Activated CD4-positive, alpha-beta T cell treated with anti-CD3 and anti-CD28 coated beads for 36 hours (primary cell): ENCODE measurements at regions not wholly inside any gene's neighbourhood (a gene's known extent, or its start where the extent isn't known, plus 50 kb on each side); places are given as distances from the start of the nearest gene placed in this dataset.
"Not testable (repeated sequence)": the region's sequence is repeated elsewhere in the genome, so short reads cannot be mapped to it uniquely, and the experiment has no call there.

ENCODE experiments used
- ATAC-seq: fragments of 200-7000 bp; cut with Tn5 transposase; one replicate; pipeline ENCODE4 v1.10.0; 2021; ENCODE audit warnings: mild to moderate bottlenecking, moderate library complexity
- CTCF ChIA-PET: fragments of 350-600 bp; sonication (Branson Sonifier 250); formaldehyde crosslinking; loops from one replicate; lab custom pipeline; 2021; ENCODE audit warnings: antibody characterized with exemption; lab: Charles Lee
- POLR2A ChIA-PET: fragments of 350-600 bp; sonication (Branson Sonifier 250); formaldehyde crosslinking; loops from one replicate; lab custom pipeline; 2021; ENCODE audit warnings: antibody characterized with exemption, inconsistent platforms; lab: Charles Lee
- DNase-seq: peaks from one replicate; pipeline ENCODE4 v3.0.0-alpha.2; 2020
- H3K27ac Mint-ChIP-seq: one replicate; pipeline ENCODE4 v1.8.0; 2021; ENCODE audit warnings: mixed read lengths
- H3K27me3 Mint-ChIP-seq: one replicate; pipeline ENCODE4 v1.8.0; 2021; ENCODE audit warnings: mixed read lengths
- H3K36me3 Mint-ChIP-seq: one replicate; pipeline ENCODE4 v1.8.0; 2021; ENCODE audit warnings: low read depth, mixed read lengths
- H3K4me1 Mint-ChIP-seq: one replicate; pipeline ENCODE4 v1.8.0; 2021; ENCODE audit warnings: mixed read lengths
- H3K4me3 Mint-ChIP-seq: one replicate; pipeline ENCODE4 v1.8.0; 2021; ENCODE audit warnings: mild to moderate bottlenecking, moderate library complexity, mixed read lengths
- H3K9me3 Mint-ChIP-seq: one replicate; pipeline ENCODE4 v1.8.0; 2021; ENCODE audit warnings: low read depth, mixed read lengths
- intact Hi-C, 2 experiments: fragments of 100-400 bp; cut with DNase I in 1 of 2; cut with micrococcal nuclease in 1 of 2; formaldehyde crosslinking; loops; one replicate each; pipeline versions ENCODE4 v1.14.2 to v1.15.1; 2022 to 2024; cut with DNase I, micrococcal nuclease

GRCh38 chr21:7942219-7942618, 2579.2 kb upstream of the TPTE start:
- ATAC-seq, H3K27me3 Mint-ChIP-seq, CTCF ChIA-PET, intact Hi-C loops, H3K27ac Mint-ChIP-seq, H3K4me1 Mint-ChIP-seq, POLR2A ChIA-PET, DNase-seq, H3K4me3 Mint-ChIP-seq: not testable (repeated sequence)
- Mint-ChIP-seq H3K9me3 (peaks cover 99% of the 10 kb centered on the region), H3K36me3 (peaks cover 96% of the 10 kb centered on the region)

GRCh38 chr21:7943534-7943933, 2577.8 kb upstream of the TPTE start:
- H3K4me3 Mint-ChIP-seq, ATAC-seq, DNase-seq, CTCF ChIA-PET, H3K4me1 Mint-ChIP-seq, intact Hi-C loops, H3K27me3 Mint-ChIP-seq, H3K27ac Mint-ChIP-seq, POLR2A ChIA-PET: not testable (repeated sequence)
- Mint-ChIP-seq H3K9me3 (peaks cover 99% of the 10 kb centered on the region), H3K36me3 (peaks cover 96% of the 10 kb centered on the region)

GRCh38 chr21:7947422-7947821, 2574.0 kb upstream of the TPTE start:
- Mint-ChIP-seq H3K36me3 (peaks cover 95% of the 10 kb centered on the region), H3K9me3 (peaks cover 99% of the 10 kb centered on the region)
- POLR2A ChIA-PET, result no interaction called here

DNA sequence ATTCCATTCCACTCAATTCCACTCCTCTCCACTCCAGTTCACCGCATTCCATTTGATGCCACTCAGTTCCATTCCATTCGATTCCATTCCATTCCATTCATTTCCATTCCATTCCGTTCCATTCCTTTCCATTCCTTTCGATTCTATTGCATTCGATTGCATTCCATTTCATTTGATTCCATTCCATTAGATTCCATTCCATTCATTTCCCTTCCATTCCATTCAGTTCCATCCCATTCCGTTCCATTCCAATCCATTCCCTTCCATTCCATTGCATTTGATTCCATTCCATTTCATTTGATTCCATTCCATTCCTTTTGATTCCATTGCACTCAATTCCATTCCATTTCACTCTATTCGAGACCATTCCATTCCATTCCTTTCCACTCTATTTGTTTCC, 2572.7 kb upstream of the TPTE start:
- POLR2A ChIA-PET, H3K4me3 Mint-ChIP-seq, ATAC-seq, H3K27ac Mint-ChIP-seq, H3K27me3 Mint-ChIP-seq, intact Hi-C loops, DNase-seq, H3K4me1 Mint-ChIP-seq, CTCF ChIA-PET: not testable (repeated sequence)
- Mint-ChIP-seq H3K36me3 (peaks cover 96% of the 10 kb centered on the region), H3K9me3 (peaks cover 99% of the 10 kb centered on the region)

More at GRCh38 chr21:7947422-7947821, 2574.0 kb upstream of the TPTE start:
- ATAC-seq (no peak), DNase-seq (no peak)
- no peak overlapping the region for H3K4me3 Mint-ChIP-seq
- intact Hi-C loops, result no loop called here
- no peaks in the 10 kb centered on the region for H3K4me1 Mint-ChIP-seq
- CTCF ChIA-PET, result no interaction called here
- no peak overlapping the region for H3K27ac Mint-ChIP-seq
- H3K27me3 Mint-ChIP-seq, result no peaks in the 10 kb centered on the region

DNA sequence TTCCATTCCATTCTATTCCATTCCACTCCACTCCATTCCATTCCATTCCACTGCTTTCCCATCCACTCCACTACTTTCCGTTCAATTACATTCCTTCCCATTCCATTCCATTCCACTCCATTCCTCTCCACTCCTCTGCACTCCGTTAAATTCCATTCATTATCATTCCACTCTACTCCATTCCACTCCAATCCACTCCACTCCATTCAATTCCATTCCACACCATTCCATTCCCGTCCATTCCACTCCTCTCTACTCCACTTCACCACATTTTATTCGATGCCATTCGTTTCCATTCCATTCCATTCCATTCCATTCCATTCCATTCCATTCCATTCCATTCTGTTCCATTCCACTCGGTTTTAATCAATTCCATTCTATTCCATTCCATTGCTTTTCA, 2571.5 kb upstream of the TPTE start:
- intact Hi-C loops, result not testable (repeated sequence)

GRCh38 chr21:7951854-7952519, 2569.4 kb upstream of the TPTE start:
- no peaks in the 10 kb centered on the region for H3K27me3 Mint-ChIP-seq
- peaks cover 95% of the 10 kb centered on the region for H3K36me3 Mint-ChIP-seq
- H3K4me1 Mint-ChIP-seq, result no peaks in the 10 kb centered on the region
- CTCF ChIA-PET, result no interaction called here
- peaks cover 100% of the 10 kb centered on the region for H3K9me3 Mint-ChIP-seq
- POLR2A ChIA-PET, result no interaction called here
- DNase-seq, result no peak
- intact Hi-C loops, result no loop called here
- ATAC-seq, result no peak
- no peak overlapping the region for H3K4me3 Mint-ChIP-seq
- no peak overlapping the region for H3K27ac Mint-ChIP-seq

More for the DNA sequence above, 2571.5 kb upstream of the TPTE start:
- ATAC-seq, DNase-seq, H3K4me3 Mint-ChIP-seq, H3K4me1 Mint-ChIP-seq, H3K27ac Mint-ChIP-seq, H3K27me3 Mint-ChIP-seq, CTCF ChIA-PET, POLR2A ChIA-PET: not testable (repeated sequence)
- Mint-ChIP-seq H3K9me3 (peaks cover 99% of the 10 kb centered on the region), H3K36me3 (peaks cover 97% of the 10 kb centered on the region)

DNA sequence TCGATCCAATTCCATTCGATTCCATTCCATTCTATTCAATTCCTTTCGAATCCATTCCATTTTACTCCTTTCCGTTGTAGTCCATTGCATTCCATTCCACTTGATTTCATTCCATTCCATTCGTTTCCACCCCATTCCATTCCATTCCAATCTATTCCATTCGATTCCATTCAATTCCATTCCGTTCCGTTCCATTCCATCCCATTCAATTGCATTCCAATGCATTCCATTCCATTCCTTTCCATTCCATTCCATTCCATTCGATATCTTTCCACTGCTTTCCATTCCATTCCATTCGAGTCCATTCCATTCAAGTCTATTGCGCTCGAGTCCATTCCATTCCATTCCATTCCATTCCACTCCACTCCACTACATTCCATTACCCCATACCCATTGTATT, 2568.7 kb upstream of the TPTE start:
- intact Hi-C loops, result no loop called here
- peaks cover 100% of the 10 kb centered on the region for H3K9me3 Mint-ChIP-seq

DNA sequence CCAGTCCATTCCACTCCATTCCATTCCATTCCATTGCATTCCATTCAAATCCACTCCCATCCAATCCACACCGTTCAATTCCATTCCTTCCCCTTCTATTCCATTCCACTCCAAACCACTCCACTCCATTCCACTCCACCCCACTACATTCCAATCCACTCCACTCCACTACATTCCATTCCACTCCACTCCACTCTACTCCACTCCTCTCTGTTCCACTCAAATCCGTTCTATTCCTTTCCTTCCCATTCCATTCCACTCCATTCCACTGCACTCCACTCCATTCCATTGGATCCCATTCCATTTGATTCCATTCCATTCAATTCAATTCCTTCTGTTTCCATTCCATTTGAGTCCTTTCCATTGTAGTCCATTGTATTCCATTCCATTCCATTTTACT, 2568.3 kb upstream of the TPTE start:
- no peak for ATAC-seq
- no peak for DNase-seq
- Mint-ChIP-seq H3K27ac (no peak overlapping the region), H3K9me3 (peaks cover 99% of the 10 kb centered on the region), H3K4me1 (no peaks in the 10 kb centered on the region), H3K4me3 (no peak overlapping the region), H3K27me3 (no peaks in the 10 kb centered on the region), H3K36me3 (peaks cover 94% of the 10 kb centered on the region)
- ChIA-PET CTCF (no interaction called here), POLR2A (no interaction called here)
- intact Hi-C loops, result no loop called here

More for the DNA sequence above, 2568.7 kb upstream of the TPTE start:
- ATAC-seq, result no peak
- no peak overlapping the region for H3K4me3 Mint-ChIP-seq
- peaks cover 95% of the 10 kb centered on the region for H3K36me3 Mint-ChIP-seq
- H3K27me3 Mint-ChIP-seq, result no peaks in the 10 kb centered on the region
- ChIA-PET POLR2A (no interaction called here), CTCF (no interaction called here)
- DNase-seq, result no peak
- no peaks in the 10 kb centered on the region for H3K4me1 Mint-ChIP-seq
- no peak overlapping the region for H3K27ac Mint-ChIP-seq

DNA sequence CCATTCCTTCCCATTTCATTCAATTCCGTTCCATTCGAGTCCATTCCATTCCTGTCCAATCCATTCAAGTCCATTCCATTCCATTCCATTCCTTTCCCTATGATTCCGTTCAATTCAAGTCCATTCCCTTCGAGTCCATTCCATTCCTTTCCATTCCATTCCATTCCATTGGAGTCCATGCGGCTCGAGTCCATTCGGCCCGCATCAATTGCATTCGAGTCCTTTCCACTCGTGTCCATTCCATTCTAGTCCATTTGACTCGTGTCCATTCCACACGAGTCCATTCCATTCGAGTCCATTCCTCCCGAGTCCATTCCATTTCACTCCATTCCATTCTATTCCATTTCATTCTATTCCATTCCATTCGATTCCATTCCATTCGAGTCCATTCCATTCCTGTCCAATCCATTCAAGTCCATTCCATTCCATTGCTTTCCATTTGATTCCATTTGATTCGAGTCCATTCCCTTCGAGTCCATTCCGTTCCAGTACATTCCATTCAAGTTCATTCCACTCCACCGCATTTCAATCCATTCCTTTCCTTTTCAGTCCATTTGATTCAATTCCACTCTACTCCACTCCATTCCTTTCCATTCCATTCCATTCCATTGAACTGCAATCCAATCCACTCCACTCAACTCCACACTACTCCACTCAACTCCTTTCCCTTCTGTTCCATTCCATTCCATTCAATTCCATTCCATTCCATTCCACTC, 2565.9 kb upstream of the TPTE start:
- DNase-seq, H3K4me3 Mint-ChIP-seq, intact Hi-C loops, H3K27me3 Mint-ChIP-seq, POLR2A ChIA-PET, H3K27ac Mint-ChIP-seq, ATAC-seq, CTCF ChIA-PET, H3K4me1 Mint-ChIP-seq: not testable (repeated sequence)
- peaks cover 75% of the 10 kb centered on the region for H3K36me3 Mint-ChIP-seq
- peaks cover 90% of the 10 kb centered on the region for H3K9me3 Mint-ChIP-seq

DNA sequence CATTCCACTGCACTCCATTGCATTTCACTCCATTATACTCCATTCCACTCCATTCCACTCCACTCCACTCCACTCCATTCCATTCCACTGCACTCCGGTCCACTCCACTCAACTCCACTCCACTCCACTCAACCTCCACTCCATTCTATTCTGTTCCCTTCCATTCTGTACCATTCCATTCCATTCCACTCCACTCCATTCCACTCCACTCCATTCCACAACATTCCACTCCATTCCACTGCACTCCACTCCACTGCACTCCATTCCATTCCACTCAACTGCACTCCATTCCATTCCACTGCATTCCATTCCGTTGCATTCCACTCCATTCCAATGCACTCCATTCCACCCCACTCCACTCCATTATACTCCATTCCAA, 2565.3 kb upstream of the TPTE start:
- DNase-seq, H3K27ac Mint-ChIP-seq, intact Hi-C loops, H3K4me3 Mint-ChIP-seq, ATAC-seq, CTCF ChIA-PET, H3K27me3 Mint-ChIP-seq, POLR2A ChIA-PET, H3K4me1 Mint-ChIP-seq: not testable (repeated sequence)
- Mint-ChIP-seq H3K36me3 (peaks cover 70% of the 10 kb centered on the region), H3K9me3 (peaks cover 89% of the 10 kb centered on the region)

DNA sequence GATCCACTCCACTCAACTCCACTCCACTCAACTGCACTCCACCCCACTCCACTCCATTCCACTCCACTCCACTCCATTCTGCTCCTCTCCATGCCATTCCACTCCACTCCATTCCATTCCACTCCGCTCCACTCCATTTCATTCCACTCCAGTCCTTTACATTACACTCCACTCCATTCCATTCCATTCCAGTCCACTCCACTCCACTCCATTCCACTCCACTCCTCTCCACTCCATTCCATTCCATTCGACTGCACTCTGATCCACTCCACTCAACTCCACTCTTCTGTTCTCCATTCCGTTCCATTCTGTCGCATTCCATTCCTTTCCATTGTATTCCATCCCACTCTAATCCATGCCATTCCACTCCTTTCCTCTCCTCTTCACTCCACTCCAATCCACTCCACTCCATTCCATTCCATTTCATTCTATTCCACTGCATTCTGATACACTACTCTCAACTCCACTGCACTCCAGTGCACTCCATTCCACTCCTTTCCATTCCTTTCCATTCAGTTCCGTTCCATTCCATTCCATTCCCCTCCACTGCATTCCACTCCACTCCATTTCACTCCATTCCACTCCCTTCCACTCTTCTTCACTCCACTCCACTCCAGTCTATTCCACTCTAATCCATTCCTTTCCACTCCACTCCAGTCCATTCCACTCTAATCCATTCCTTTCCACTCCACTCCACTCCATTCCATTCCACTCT, 2564.2 kb upstream of the TPTE start:
- ATAC-seq, CTCF ChIA-PET, H3K4me1 Mint-ChIP-seq, DNase-seq, H3K4me3 Mint-ChIP-seq, H3K27me3 Mint-ChIP-seq, POLR2A ChIA-PET, H3K27ac Mint-ChIP-seq, intact Hi-C loops: not testable (repeated sequence)
- H3K9me3 Mint-ChIP-seq, result peaks cover 89% of the 10 kb centered on the region
- H3K36me3 Mint-ChIP-seq, result peaks cover 59% of the 10 kb centered on the region

DNA sequence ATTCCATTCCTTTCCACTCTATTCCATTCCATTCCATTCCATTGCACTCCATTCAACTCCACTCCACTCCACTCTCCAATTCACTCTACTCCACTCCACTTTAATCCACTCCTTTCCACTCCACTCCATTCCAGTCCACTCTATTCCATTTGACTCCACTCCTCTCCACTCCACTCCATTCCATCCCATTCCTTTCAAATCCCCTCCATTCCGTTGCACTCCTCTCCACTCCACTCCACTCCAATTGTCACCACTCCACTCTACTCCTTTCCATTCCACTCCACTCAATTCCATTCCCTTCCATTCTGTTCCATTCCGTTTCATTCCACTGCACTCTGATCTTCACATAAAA, 2563.7 kb upstream of the TPTE start:
- DNase-seq, result no peak
- Mint-ChIP-seq H3K4me3 (no peak overlapping the region), H3K36me3 (peaks cover 56% of the 10 kb centered on the region), H3K27me3 (no peaks in the 10 kb centered on the region), H3K27ac (no peak overlapping the region), H3K9me3 (peaks cover 88% of the 10 kb centered on the region), H3K4me1 (no peaks in the 10 kb centered on the region)
- ChIA-PET CTCF (no interaction called here), POLR2A (no interaction called here)
- ATAC-seq, result no peak
- intact Hi-C loops, result no loop called here
